ENCODE measurements at regions not wholly inside any gene's neighbourhood (a gene's known extent, or its start where the extent isn't known, plus 50 kb on each side); places are given as distances from the start of the nearest gene placed in this dataset.

- Histone ChIP-seq H3K9me3 (no peaks in the 10 kb centered on the region), H3K36me3 (no peaks in the 10 kb centered on the region), H3K4me1 (ENCODE audit: control insufficient read depth in 1 of 2, insufficient read depth in 1 of 2, low read depth in 1 of 2, low read length in 1 of 2) (no peaks in the 10 kb centered on the region), H3K27ac (no peak overlapping the region), H3K27me3 (no peaks in the 10 kb centered on the region), H3K4me3 (ENCODE audit: low read depth in 1 of 2, low read length in 1 of 2) (no peak overlapping the region)
- TF ChIP-seq CTCF (IDR thresholded peaks at IDR 0.05) = no peak
Measured at GRCh38 chr6:110534731-110535492, 58.5 kb upstream of the SLC22A16 start.

- H3K4me3 ChIP-seq (ENCODE audit: low read depth in 1 of 2, low read length in 1 of 2) = no peak overlapping the region
- H3K27ac ChIP-seq = no peak overlapping the region
- no peaks in the 10 kb centered on the region for H3K36me3 ChIP-seq
- no peaks in the 10 kb centered on the region for H3K4me1 ChIP-seq (ENCODE audit: control insufficient read depth in 1 of 2, insufficient read depth in 1 of 2, low read depth in 1 of 2, low read length in 1 of 2)
- no peaks in the 10 kb centered on the region for H3K27me3 ChIP-seq
- no peaks in the 10 kb centered on the region for H3K9me3 ChIP-seq
- TF ChIP-seq CTCF (IDR thresholded peaks at IDR 0.05) = no peak
Measured at GRCh38 chr6:110532431-110532830, 56.0 kb upstream of the SLC22A16 start.

GRCh38 chr6:110530671-110531070 is 54.3 kb upstream of the SLC22A16 start:
- H3K27me3 ChIP-seq = no peaks in the 10 kb centered on the region
- no peaks in the 10 kb centered on the region for H3K9me3 ChIP-seq
- TF ChIP-seq CTCF (IDR thresholded peaks at IDR 0.05) = no peak
- no peaks in the 10 kb centered on the region for H3K4me1 ChIP-seq (ENCODE audit: control insufficient read depth in 1 of 2, insufficient read depth in 1 of 2, low read depth in 1 of 2, low read length in 1 of 2)
- H3K4me3 ChIP-seq (ENCODE audit: low read depth in 1 of 2, low read length in 1 of 2) = no peak overlapping the region
- no peaks in the 10 kb centered on the region for H3K36me3 ChIP-seq
- no peak overlapping the region for H3K27ac ChIP-seq

- Histone ChIP-seq H3K36me3 (no peaks in the 10 kb centered on the region), H3K9me3 (no peaks in the 10 kb centered on the region), H3K4me3 (ENCODE audit: low read depth in 1 of 2, low read length in 1 of 2) (no peak overlapping the region), H3K27me3 (no peaks in the 10 kb centered on the region), H3K27ac (no peak overlapping the region), H3K4me1 (ENCODE audit: control insufficient read depth in 1 of 2, insufficient read depth in 1 of 2, low read depth in 1 of 2, low read length in 1 of 2) (no peaks in the 10 kb centered on the region)
- TF ChIP-seq CTCF (IDR thresholded peaks at IDR 0.05) = no peak
Measured at GRCh38 chr6:110529907-110530306, 53.5 kb upstream of the SLC22A16 start.

GRCh38 chr6:110529355-110529754 is 52.9 kb upstream of the SLC22A16 start:
- no peaks in the 10 kb centered on the region for H3K9me3 ChIP-seq
- TF ChIP-seq CTCF (IDR thresholded peaks at IDR 0.05) = no peak
- H3K27me3 ChIP-seq = no peaks in the 10 kb centered on the region
- H3K36me3 ChIP-seq = no peaks in the 10 kb centered on the region
- no peak overlapping the region for H3K27ac ChIP-seq
- no peaks in the 10 kb centered on the region for H3K4me1 ChIP-seq (ENCODE audit: control insufficient read depth in 1 of 2, insufficient read depth in 1 of 2, low read depth in 1 of 2, low read length in 1 of 2)
- no peak overlapping the region for H3K4me3 ChIP-seq (ENCODE audit: low read depth in 1 of 2, low read length in 1 of 2)

All from neutrophil (primary cell).